ENCODE measurements at regions not wholly inside any gene's neighbourhood (a gene's known extent, or its start where the extent isn't known, plus 50 kb on each side); places are given as distances from the start of the nearest gene placed in this dataset.

GRCh38 chr3:99506-99905, 97.1 kb upstream of the CHL1 start:
- DNase-seq (ENCODE audit: low read depth), result no peak
- H3K4me3 ChIP-seq (ENCODE audit: low read depth, low read length), result no peak overlapping the region
- no peak for TF ChIP-seq CTCF (IDR thresholded peaks at IDR 0.05; ENCODE audit: insufficient read depth, low read depth, low read length)

GRCh38 chr3:102484-102883, 94.1 kb upstream of the CHL1 start:
- TF ChIP-seq CTCF (IDR thresholded peaks at IDR 0.05; ENCODE audit: insufficient read depth, low read depth, low read length), result no peak
- no peak for DNase-seq (ENCODE audit: low read depth)
- no peak overlapping the region for H3K4me3 ChIP-seq (ENCODE audit: low read depth, low read length)

- no peak for DNase-seq (ENCODE audit: low read depth)
- TF ChIP-seq CTCF (IDR thresholded peaks at IDR 0.05; ENCODE audit: insufficient read depth, low read depth, low read length), result no peak
- H3K4me3 ChIP-seq (ENCODE audit: low read depth, low read length), result no peak overlapping the region
Observed at GRCh38 chr3:103991-104390, 92.6 kb upstream of the CHL1 start.

- no peak for TF ChIP-seq CTCF (IDR thresholded peaks at IDR 0.05; ENCODE audit: insufficient read depth, low read depth, low read length)
- no peak overlapping the region for H3K4me3 ChIP-seq (ENCODE audit: low read depth, low read length)
- DNase-seq (ENCODE audit: low read depth), result no peak
Observed at GRCh38 chr3:105585-105984, 91.0 kb upstream of the CHL1 start.

GRCh38 chr3:106619-107018, 89.9 kb upstream of the CHL1 start:
- DNase-seq (ENCODE audit: low read depth), result no peak
- no peak overlapping the region for H3K4me3 ChIP-seq (ENCODE audit: low read depth, low read length)
- TF ChIP-seq CTCF (IDR thresholded peaks at IDR 0.05; ENCODE audit: insufficient read depth, low read depth, low read length), result no peak

GRCh38 chr3:111143-112069, 85.2 kb upstream of the CHL1 start:
- no peak for DNase-seq (ENCODE audit: low read depth)
- TF ChIP-seq CTCF (IDR thresholded peaks at IDR 0.05; ENCODE audit: insufficient read depth, low read depth, low read length), result no peak
- no peak overlapping the region for H3K4me3 ChIP-seq (ENCODE audit: low read depth, low read length)

All from fibroblast of villous mesenchyme (primary cell).